HG03354 (cell line): ENCODE measurements at regions not wholly inside any gene's neighbourhood (a gene's known extent, or its start where the extent isn't known, plus 50 kb on each side); places are given as distances from the start of the nearest gene placed in this dataset.
"Not testable (repeated sequence)": the region's sequence is repeated elsewhere in the genome, so short reads cannot be mapped to it uniquely, and the experiment has no call there.

Source experiments
- ATAC-seq: cut with Tn5 transposase; IDR thresholded peaks from one replicate; pipeline ENCODE4 v1.9.1; 2021; ENCODE audit warnings: mild to moderate bottlenecking; ENCODE audit not compliant: unreplicated experiment, poor library complexity, severe bottlenecking

DNA sequence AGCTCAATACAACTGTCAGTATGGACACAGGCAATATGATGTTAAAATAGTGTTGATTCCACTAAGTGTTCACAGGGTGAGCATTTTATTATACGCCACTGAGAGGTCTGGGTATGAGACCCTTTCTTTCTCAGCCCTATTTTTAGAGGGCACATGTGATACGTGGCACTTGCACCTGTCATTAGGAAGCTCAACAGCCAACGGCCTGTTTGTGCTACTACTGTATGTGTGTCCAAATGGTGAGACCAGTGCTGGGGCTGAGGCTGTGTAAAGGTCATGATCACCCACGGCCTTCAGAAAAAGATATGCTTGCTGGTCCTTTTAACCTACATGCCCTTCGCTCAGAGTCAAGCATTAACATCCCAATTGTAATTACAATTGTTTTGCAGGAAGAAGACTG is 176.2 kb downstream of the DUSP10 start:
- no peak for ATAC-seq

DNA sequence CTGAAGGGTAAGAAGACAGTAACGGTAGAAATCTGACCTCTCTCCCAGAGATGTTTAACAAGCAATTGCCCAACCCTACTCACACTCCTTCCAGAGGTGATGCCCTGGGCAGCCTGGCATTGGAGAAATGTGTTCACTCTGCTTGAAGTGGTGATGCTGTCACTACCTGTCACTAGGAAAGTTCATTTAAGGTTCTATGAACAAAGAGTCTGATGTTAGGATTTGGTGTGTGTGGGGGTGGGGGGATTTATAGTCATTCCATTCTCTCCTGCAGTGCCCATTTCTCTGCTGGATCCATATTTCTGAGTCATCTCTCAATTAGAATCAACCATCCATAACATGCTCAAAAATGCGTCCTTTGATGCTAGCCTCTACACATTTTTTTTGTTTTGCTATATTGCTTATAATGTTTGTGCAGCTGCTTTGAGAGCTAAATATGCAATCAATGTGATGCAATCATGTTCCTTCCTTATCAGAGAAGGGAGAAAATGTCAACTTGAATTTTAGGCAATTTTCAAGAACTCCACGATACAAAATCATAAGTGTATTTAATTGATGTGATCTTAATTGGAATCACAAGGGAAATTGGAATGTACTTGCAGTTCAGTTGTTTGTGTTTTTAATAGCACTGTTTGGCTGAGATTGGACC is 173.9 kb downstream of the DUSP10 start:
- no peak for ATAC-seq

DNA sequence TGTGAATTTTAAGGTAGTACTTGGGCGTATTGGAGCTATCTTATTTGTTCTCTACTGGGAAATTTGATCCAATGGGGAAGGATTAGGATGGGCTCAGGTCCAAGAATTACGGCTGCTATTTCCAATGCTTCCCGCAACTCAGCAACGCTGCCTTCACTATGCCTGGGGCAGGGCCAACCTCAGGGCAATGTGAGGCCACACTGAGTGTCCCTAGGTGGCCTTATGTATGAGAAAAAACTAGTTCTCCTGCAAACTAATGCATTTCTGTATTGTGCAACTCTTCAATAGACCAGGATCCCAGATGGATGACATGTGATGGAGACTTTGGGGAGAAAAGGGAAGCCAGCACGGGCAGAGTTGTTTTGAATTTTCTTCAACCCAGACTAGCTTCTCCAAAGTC is 168.1 kb downstream of the DUSP10 start:
- ATAC-seq = no peak

DNA sequence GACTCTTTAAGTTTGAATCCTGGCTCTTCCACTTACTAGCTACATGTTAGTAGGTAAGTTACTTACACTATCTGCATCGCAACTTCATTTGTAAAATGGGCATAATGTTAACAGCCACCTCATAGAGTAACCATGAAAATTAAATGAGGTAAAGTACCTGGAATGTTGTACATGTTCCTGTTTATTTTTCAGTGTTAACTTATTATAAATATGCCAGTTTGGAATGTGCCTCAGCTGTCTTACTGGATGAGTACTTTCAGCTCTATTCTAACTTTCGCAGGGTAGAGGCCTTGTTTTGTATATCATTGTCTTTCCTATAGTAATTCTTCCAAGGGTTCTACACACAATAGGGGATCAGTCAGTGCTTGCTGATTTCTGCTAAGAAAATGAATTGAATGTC is 167.4 kb downstream of the DUSP10 start:
- ATAC-seq = no peak

DNA sequence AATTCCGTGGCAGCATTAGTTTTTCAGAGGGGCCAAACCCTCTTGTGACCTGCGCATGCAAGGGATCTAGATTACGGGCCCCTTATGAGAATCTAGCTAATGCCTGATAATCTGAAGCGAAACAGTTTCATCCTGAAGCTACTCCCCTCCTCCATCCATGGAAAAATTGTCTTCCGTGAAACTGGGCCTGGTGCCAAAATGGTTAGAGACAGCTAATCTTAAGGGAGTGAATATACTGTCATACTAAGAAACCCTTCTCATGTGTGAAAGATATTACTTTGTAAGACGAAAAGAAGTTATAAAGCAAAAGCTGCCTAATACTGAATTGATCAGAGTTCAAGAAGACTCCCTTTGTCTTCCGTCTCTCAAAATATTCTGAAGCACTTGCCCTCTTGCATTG is 166.3 kb downstream of the DUSP10 start:
- ATAC-seq = no peak

GRCh38 chr1:221576268-221576667 is 165.6 kb downstream of the DUSP10 start:
- ATAC-seq = no peak

GRCh38 chr1:221583465-221583864 is 158.4 kb downstream of the DUSP10 start:
- ATAC-seq = no peak

GRCh38 chr1:221587013-221587412 is 154.9 kb downstream of the DUSP10 start:
- not testable (repeated sequence) for ATAC-seq

DNA sequence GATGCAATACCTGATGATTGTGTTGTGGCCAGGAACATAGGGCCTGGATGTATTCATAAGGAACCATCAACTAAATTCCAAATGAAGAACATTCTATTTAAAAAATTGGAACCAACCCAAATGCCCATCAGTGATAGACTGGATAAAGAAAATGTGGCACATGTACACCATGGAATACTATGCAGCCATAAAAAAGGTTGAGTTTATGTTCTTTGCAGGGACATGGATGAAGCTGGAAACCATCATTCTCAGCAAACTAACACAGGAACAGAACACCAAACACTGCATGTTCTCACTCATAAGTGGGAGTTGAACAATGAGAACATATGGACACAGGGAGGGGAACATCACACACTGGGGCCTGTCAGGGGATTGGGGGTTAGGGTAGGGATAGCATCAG is 150.6 kb downstream of the DUSP10 start:
- ATAC-seq = not testable (repeated sequence)

DNA sequence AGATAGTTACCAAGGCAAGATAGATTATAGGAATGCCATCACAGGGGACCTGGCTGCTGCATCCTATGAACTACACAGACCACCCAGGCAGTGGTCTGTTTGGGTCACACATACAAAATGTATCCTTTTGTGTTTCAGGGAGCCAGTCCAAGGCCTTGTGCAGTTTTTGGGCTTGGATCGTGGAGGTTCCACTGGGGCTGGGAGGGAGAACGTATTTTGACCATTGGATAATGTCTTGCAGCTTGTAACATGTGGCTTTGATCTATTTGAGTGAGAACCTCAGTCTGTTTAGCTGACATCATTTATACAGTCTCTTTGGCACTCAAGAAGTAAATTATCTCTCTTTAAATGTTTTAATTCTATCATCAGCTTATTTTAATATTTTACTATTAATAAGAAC is 147.3 kb downstream of the DUSP10 start:
- ATAC-seq = no peak

DNA sequence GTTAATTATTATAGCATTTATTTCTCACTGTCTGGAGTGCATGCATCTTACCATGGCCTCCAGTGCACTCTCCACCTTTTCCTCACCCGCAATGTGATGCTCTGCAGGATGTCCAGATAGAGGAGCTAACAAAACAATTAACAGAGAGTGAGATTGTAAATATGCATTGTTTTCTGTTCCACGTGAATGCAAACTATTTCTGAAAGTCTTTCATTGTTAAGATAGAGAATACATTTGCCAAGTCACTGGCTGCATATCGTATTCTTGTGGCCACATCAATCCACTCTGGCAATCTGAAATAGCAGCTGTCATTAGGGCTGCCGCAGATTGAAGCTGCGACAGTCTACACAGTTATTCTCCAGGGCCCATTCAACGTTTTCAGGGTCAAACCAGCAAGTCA is 143.8 kb downstream of the DUSP10 start:
- no peak for ATAC-seq

DNA sequence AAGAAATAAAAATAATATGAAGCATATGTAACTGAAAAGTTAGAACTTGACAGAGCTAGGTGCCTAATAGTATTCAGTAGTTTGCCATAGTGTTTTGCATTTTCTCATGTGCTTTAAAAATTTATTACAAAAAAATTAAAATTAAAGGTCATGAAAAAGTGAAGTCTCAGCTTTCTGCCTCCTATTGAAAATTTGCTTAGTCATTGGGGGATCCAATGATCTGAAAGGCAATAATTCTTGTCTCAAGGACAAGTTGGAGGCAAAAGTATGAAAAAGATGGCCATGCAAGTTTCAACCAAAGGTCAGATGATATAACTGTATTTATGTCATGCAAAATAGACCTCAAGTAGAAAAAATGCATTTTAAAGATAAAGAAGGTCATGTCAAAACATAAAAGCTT is 140.7 kb downstream of the DUSP10 start:
- no peak for ATAC-seq

GRCh38 chr1:221602830-221603229 is 139.1 kb downstream of the DUSP10 start:
- ATAC-seq = no peak

GRCh38 chr1:221604390-221604789 is 137.5 kb downstream of the DUSP10 start:
- not testable (repeated sequence) for ATAC-seq

- ATAC-seq = no peak
Measured at GRCh38 chr1:221604948-221605347, 136.9 kb downstream of the DUSP10 start.

DNA sequence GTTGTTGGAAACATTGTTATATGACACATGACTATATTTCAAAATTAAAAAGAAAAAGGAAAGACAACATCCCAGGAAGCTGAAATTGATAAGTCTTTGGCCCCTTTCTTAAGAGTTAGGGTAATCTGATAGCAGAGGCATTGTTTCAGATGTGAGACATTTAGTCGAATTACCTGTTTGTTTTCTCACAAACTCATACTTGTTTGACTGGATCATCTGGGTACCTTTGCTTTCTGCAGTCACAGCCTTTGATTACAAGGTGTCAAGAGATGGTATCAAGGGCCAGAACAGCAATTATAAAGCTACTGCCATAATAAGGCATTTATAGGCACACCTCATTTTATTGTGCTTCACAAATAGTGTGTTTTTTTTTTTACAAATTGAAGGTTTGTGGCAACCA is 136.3 kb downstream of the DUSP10 start:
- ATAC-seq = no peak

GRCh38 chr1:221606256-221606655 is 135.6 kb downstream of the DUSP10 start:
- no peak for ATAC-seq

DNA sequence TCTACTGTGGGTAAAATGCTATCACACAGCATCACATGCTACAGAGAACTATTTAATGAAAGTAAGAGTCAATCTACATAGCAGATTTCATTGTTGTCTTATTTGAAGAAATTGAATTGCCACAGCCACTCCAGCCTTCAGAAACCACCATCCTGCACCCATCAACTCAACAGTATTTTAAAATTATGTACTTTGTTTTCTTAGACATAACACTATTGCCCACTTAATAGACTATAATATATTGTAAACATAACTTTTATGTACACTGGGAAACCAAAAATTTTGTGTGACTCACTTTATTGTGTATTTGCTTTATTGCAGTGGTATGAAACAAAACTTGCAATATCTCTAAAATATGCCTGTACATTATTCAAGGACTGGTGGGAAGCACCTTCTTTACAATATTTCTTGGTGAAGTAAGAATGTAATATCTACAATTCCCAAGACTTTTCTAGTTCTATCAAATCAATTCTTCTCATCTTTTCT is 133.0 kb downstream of the DUSP10 start:
- no peak for ATAC-seq

DNA sequence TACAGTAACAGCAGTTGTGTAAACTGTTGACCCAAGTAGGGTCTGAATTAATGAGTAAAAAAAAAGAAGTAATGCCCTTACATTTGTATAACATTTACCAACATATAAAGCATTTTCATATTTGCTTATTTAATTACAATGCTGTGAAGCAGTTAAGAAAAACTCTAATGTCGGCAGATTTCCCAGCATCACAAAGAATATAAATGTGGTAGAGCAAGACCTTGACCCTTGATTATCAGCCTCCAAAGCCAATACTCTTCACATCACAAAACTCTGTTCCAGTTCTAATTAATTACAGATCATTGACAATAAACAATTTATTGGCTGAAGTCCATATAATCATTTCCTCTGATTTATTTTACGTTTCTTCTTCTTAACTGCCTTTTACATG is 130.2 kb downstream of the DUSP10 start:
- ATAC-seq = no peak

DNA sequence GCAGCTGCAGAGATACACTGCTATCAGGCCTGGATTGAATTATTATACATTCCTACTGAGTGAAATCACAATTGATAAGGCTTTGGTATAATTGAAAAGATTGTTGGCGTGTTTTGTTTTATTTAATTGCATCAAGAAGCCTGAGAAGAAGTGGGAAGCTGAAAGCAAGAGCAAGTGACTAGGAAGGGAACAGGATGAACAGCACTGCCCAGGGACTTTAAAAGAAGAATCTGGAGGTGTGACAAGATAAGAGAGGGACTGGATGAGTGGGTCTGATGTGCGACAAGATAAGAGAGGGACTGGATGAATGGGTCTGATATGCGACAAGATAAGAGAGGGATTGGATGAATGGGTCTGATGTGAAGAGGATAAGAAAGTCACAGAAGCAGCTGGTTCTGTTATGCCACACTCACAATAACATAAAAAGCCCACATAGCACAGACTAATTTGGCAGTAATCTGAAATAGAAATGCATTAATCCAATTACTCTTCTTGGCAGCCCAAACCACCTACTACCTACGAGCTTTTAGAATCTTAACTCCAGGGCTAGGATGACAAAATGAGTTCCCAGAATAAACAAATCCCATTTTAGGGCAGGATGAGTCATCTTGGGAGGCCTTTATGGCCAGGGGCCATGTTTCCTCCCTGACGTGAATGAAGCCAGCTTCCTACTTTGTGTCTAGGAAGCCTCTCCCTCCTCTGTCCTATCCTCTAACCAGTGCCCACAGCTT is 129.7 kb downstream of the DUSP10 start:
- ATAC-seq = no peak
